Left lobe of liver (tissue), 2 donors: ENCODE measurements at regions not wholly inside any gene's neighbourhood (a gene's known extent, or its start where the extent isn't known, plus 50 kb on each side); places are given as distances from the start of the nearest gene placed in this dataset.

ENCODE experiments used
- ATAC-seq: fragments of 200-7000 bp; cut with Tn5 transposase; one replicate; pipeline ENCODE4 v1.9.1; 2020; ENCODE audit warnings: mild to moderate bottlenecking, moderate library complexity
- DNase-seq: peaks from one replicate; pipeline ENCODE4 v3.0.0-alpha.2; 2020; ENCODE audit warnings: low spot score
- donor health status: DM: no; HTN: no; CAD: no; lungs with moderate emphysema.
- donor health status: DM: no; HTN: yes; CAD: no.

GRCh38 chr12:95607642-95608041, 56.4 kb upstream of the USP44 start:
- ATAC-seq (peak; percentile 70), DNase-seq (no peak)

DNA sequence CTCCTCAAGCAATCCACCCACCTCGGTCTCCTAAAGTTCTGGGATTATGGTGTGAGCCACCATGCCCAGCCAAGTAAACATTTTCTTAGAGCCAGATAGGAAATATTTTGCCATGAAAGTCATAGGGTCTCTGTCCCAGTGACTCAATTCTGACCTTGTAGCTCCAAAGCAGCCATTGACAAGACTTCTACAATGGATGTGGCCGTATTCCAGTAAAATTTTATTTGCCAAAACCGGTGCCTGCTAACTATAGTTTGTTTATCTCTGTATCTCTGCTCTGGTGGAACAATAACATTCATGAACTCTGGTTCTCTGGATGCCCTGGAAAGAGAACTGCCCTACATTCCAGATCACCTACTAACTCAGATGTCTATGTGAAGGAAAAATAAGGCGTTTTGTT, 54.6 kb upstream of the USP44 start:
- no peak for ATAC-seq
- DNase-seq = no peak

DNA sequence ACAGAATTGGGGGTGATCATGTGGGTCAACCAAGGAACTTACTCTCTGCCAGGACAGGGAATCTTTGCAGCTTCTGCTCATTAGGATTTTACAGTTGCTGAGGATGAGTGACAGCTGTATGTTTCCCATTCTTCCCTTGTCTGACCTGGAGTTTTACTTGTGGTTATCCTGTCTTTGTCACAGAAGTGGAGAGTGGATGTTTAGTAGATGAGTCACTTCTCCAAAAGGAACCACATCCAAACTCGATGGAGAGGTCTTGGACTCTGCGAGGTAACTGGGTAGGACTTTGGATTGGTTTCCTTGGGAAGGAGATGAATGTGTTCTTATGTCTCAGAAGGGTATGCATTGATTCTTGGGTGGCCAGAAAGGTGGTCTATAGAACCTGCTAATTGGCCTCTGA, 53.8 kb upstream of the USP44 start:
- ATAC-seq = no peak

GRCh38 chr12:95603351-95604145, 52.3 kb upstream of the USP44 start:
- DNase-seq (no peak), ATAC-seq (no peak)

More for the DNA sequence above, 53.8 kb upstream of the USP44 start:
- no peak for DNase-seq

DNA sequence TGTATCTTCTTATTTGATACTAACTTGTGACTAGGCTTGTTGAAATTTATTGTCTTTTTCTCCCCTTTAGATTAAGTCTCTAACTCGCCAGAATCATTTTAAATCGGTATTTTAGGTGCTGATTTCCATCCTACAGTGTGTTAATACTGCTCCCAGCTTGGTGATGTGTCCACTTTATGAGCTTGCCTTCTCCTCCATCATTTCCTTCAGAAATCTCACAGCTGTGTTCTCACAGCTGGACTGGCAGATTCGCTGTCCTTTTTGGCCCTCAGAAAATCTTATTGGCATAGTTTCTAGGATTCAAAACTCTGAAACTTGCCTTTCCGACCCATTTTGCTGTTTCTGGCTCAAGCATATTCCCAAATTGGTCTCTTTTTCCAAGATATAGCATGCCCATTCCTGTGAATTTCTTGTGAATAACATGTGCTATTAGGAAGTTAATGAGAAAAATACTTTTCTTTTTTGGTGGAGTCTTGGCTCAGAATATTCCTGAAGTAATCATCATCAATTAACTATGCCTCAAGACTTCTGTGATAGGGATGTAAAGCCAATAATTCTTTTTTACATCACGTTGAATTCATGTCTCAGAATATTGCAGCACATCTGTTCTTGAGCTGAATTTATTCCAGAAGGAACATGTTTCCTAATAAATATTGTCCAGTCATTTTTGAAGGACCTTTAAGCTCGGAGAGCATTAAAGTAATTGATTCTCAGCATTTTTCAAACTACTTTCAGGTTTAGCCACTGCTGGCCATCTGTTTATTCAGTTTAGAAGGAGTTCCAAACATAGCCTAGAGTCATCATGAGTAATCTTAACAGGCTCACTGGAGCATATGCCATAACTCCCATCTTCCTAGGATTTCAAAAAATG, 50.0 kb upstream of the USP44 start:
- ATAC-seq (no peak), DNase-seq (no peak)
